Dendritic cell treated with granulocyte-macrophage colony-stimulating factor and Interleukin-4, amounts not matched to agents 40 ng/mL and 50 ng/mL, for 4 days (primary cell): ENCODE measurements at regions not wholly inside any gene's neighbourhood (a gene's known extent, or its start where the extent isn't known, plus 50 kb on each side); places are given as distances from the start of the nearest gene placed in this dataset.

Source experiments
- H3K27ac Mint-ChIP-seq: one replicate; pipeline ENCODE4 v1.8.0; 2022; ENCODE audit warnings: mild to moderate bottlenecking, mixed read lengths
- H3K27me3 Mint-ChIP-seq: one replicate; pipeline ENCODE4 v1.8.0; 2022; ENCODE audit warnings: mild to moderate bottlenecking, mixed read lengths
- H3K36me3 Mint-ChIP-seq: one replicate; pipeline ENCODE4 v1.8.0; 2022; ENCODE audit warnings: low read depth, mixed read lengths
- H3K4me1 Mint-ChIP-seq: one replicate; pipeline ENCODE4 v1.8.0; 2022; ENCODE audit warnings: low read depth, mixed read lengths
- H3K4me3 Mint-ChIP-seq: one replicate; pipeline ENCODE4 v1.8.0; 2022; ENCODE audit warnings: mild to moderate bottlenecking, moderate library complexity, mixed read lengths
- H3K9me3 Mint-ChIP-seq: one replicate; pipeline ENCODE4 v1.8.0; 2022; ENCODE audit warnings: mixed read lengths
- intact Hi-C: fragments of 100-400 bp; cut with micrococcal nuclease; formaldehyde crosslinking; loops from one replicate; pipeline ENCODE4 v1.15.0; 2022

GRCh38 chr2:128389388-128390086, 70.9 kb upstream of the HS6ST1 start:
- H3K9me3 Mint-ChIP-seq: no peaks in the 10 kb centered on the region
- H3K36me3 Mint-ChIP-seq: no peaks in the 10 kb centered on the region
- no peak overlapping the region for H3K27ac Mint-ChIP-seq
- H3K4me3 Mint-ChIP-seq: no peak overlapping the region
- H3K27me3 Mint-ChIP-seq: no peaks in the 10 kb centered on the region
- peaks cover 7% of the 10 kb centered on the region for H3K4me1 Mint-ChIP-seq
- intact Hi-C loops: no loop called here

GRCh38 chr2:128390256-128390990, 71.8 kb upstream of the HS6ST1 start:
- no peak overlapping the region for H3K27ac Mint-ChIP-seq
- intact Hi-C loops: no loop called here

DNA sequence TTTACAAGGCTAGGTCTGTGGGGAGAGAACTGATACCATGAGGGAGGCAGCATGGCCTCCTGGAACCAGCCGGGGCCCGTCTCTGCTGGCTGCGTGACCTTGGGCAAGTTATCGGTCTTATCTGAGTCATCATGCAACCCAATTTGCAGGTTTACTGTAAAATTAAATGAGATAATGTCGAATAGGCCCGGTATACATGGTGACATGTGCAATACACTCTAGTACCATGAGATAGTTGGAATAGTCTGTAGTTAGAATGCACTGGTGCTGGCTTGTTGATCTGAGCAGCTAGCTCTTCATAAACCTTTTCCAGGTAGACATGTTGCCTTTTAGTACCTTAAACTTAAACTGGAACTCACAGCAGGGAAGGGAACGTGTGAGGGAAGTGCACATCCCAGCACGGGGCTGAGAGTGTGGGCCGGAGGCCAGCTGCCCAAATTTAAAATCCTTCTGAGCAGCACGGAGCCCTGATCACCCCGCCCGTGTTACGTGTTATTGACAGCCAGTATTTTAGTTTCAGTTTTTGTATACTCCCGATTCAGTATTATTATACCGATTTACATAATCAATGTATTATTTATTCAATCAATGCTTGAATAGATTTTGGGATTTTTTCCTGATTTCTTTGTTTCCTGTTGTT, 72.4 kb upstream of the HS6ST1 start:
- Mint-ChIP-seq H3K27me3 (no peaks in the 10 kb centered on the region), H3K27ac (no peak overlapping the region), H3K36me3 (no peaks in the 10 kb centered on the region), H3K9me3 (no peaks in the 10 kb centered on the region), H3K4me3 (no peak overlapping the region), H3K4me1 (peaks cover 7% of the 10 kb centered on the region)
- intact Hi-C loops: no loop called here

More at GRCh38 chr2:128390256-128390990, 71.8 kb upstream of the HS6ST1 start:
- Mint-ChIP-seq H3K27me3 (no peaks in the 10 kb centered on the region), H3K36me3 (no peaks in the 10 kb centered on the region), H3K4me3 (no peak overlapping the region), H3K9me3 (no peaks in the 10 kb centered on the region), H3K4me1 (peaks cover 7% of the 10 kb centered on the region)

DNA sequence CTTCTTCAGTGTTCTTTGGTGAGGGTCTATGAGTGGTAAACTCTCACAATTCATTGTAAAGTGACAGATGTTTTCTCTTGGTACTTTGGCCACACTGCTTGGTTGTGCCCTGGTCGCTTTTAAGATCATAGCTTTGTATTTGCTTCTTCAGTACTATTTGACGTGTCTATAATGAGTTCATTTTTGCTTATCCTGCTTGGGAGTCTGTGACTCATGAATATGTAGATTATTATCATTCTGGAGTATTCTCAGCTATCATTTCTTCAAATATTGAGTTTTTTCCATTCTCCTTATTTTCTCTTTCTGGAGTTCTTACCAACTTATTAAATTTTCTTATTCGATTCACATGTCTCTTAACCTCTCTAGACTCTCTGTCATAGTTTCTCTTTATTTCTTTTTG, 73.0 kb upstream of the HS6ST1 start:
- intact Hi-C loops: no loop called here
- H3K27ac Mint-ChIP-seq: no peak overlapping the region
- H3K27me3 Mint-ChIP-seq: no peaks in the 10 kb centered on the region
- H3K4me1 Mint-ChIP-seq: peaks cover 7% of the 10 kb centered on the region
- H3K9me3 Mint-ChIP-seq: no peaks in the 10 kb centered on the region
- H3K4me3 Mint-ChIP-seq: no peak overlapping the region
- H3K36me3 Mint-ChIP-seq: no peaks in the 10 kb centered on the region

GRCh38 chr2:128392207-128392606, 73.5 kb upstream of the HS6ST1 start:
- no peaks in the 10 kb centered on the region for H3K27me3 Mint-ChIP-seq
- H3K27ac Mint-ChIP-seq: no peak overlapping the region
- no peaks in the 10 kb centered on the region for H3K36me3 Mint-ChIP-seq
- peaks cover 7% of the 10 kb centered on the region for H3K4me1 Mint-ChIP-seq
- intact Hi-C loops: no loop called here
- no peak overlapping the region for H3K4me3 Mint-ChIP-seq
- H3K9me3 Mint-ChIP-seq: no peaks in the 10 kb centered on the region

DNA sequence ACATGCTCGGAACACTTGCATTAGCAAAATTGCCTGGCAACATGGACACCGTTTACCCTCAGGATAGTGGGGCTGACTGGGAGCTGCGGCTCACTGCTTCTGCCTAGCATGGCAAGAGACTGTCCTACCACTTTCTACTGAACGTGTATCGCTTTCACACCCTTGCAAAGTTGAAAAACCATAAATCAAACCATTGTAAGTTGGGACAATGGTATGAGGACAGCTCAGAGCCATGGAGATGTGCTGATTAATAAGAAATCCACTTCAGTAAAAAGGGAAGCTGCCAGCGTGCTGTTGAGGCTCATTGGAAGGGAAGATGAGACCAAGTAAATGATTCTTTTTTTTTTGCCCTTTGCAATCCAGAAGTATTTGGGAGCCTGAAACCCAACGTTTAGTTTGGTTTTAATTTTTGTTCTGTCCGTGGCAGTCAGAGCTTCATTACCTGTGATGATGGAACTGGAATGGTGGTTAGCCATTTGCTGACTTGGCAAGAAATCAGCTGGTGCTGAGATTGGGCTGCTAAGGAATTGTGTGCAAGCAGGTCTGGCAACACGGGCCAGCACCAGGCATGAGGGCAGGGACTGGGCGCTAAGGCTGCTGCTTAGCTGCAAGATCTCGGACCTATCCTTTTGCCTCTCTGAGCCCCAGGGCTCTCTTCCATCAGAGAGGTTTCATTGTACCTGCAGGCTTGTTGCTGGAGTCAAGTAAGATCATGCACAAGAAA, 75.5 kb upstream of the HS6ST1 start:
- intact Hi-C loops: no loop called here
- H3K4me3 Mint-ChIP-seq: no peak overlapping the region
- no peak overlapping the region for H3K27ac Mint-ChIP-seq
- no peaks in the 10 kb centered on the region for H3K4me1 Mint-ChIP-seq
- H3K36me3 Mint-ChIP-seq: no peaks in the 10 kb centered on the region
- no peaks in the 10 kb centered on the region for H3K9me3 Mint-ChIP-seq
- peaks cover 3% of the 10 kb centered on the region for H3K27me3 Mint-ChIP-seq

- Mint-ChIP-seq H3K9me3 (no peaks in the 10 kb centered on the region), H3K27ac (no peak overlapping the region), H3K36me3 (no peaks in the 10 kb centered on the region), H3K27me3 (peaks cover 8% of the 10 kb centered on the region), H3K4me3 (no peak overlapping the region), H3K4me1 (peaks cover 7% of the 10 kb centered on the region)
- intact Hi-C loops: no loop called here
Measured at GRCh38 chr2:128395196-128395595, 76.5 kb upstream of the HS6ST1 start.

GRCh38 chr2:128395640-128396499, 77.2 kb upstream of the HS6ST1 start:
- Mint-ChIP-seq H3K27me3 (peaks cover 9% of the 10 kb centered on the region), H3K4me1 (peaks cover 7% of the 10 kb centered on the region), H3K4me3 (no peak overlapping the region), H3K36me3 (no peaks in the 10 kb centered on the region), H3K27ac (no peak overlapping the region), H3K9me3 (no peaks in the 10 kb centered on the region)
- intact Hi-C loops: no loop called here

DNA sequence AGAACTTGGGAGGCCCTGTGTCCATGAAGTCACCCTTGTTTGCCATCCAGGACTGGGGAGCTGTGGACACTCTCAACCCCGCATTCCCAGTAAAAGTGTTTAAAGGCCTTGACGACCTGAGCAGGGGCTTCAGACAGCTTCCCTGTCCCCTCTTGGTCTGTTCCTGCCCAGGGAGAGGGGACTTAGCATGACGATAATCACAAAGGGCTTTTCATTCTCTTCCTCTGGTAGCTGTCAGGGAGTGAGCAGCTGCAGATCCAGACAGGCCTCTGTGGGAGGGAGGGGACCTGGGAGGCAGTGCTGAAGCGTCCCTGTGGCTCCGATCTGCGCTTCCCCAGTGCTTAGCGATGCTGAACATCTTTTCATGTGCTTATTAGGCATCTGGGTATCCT, 77.8 kb upstream of the HS6ST1 start:
- H3K4me1 Mint-ChIP-seq: peaks cover 7% of the 10 kb centered on the region
- H3K4me3 Mint-ChIP-seq: no peak overlapping the region
- no peaks in the 10 kb centered on the region for H3K9me3 Mint-ChIP-seq
- peaks cover 11% of the 10 kb centered on the region for H3K27me3 Mint-ChIP-seq
- no peaks in the 10 kb centered on the region for H3K36me3 Mint-ChIP-seq
- no peak overlapping the region for H3K27ac Mint-ChIP-seq
- intact Hi-C loops: no loop called here

GRCh38 chr2:128396946-128397345, 78.3 kb upstream of the HS6ST1 start:
- H3K36me3 Mint-ChIP-seq: no peaks in the 10 kb centered on the region
- no peak overlapping the region for H3K27ac Mint-ChIP-seq
- intact Hi-C loops: no loop called here
- peaks cover 7% of the 10 kb centered on the region for H3K4me1 Mint-ChIP-seq
- no peak overlapping the region for H3K4me3 Mint-ChIP-seq
- H3K9me3 Mint-ChIP-seq: no peaks in the 10 kb centered on the region
- H3K27me3 Mint-ChIP-seq: peaks cover 11% of the 10 kb centered on the region

DNA sequence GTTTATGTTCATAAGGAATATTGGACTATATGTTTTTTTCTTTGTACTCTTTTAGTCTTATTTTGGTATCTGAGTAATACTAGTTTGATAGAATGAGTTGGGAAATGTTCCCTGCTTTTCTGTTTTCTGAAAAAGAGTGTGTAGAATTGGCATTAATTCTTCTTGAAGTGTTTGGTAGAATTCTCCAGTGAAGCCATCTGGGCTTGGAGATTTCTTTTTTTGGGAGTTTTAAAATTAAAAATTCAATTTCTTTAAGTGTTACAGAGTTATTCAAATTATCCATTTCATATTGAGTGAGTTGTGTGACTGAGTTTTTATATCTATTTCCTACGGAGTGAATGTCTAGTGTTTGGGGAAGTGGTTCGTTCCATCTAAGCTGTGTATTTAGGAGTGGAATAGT, 80.6 kb upstream of the HS6ST1 start:
- Mint-ChIP-seq H3K9me3 (no peaks in the 10 kb centered on the region), H3K4me3 (no peak overlapping the region), H3K27ac (no peak overlapping the region), H3K27me3 (peaks cover 12% of the 10 kb centered on the region), H3K4me1 (peaks cover 7% of the 10 kb centered on the region), H3K36me3 (no peaks in the 10 kb centered on the region)
- intact Hi-C loops: no loop called here

DNA sequence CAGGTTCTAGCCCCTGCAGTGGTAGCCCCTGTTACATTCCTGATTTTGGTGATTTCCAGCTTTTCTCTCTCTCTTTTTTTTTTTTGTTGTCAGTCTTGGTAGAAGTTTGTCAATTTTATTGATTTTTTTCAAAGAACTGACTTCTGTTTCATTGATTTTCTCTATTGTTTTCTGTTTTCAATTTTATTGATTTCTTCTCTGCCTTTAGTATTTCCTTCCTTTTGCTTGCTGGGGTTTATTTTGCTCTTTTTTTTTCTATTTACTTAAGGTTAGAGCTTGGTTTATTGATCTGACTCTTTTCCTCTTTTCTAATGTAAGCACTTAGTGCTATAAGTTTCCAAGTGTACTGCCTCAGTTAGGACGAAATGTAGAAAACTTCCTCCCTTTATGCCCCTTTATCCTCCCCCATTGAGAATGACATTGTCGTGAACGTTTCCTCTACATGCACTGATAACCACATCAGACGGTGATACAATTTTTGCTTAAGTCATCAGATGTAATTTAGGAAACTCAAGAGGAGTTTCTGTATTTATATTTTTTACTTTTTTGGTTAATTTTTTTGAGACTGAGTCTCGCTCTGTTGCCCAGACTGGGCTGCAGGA, 81.1 kb upstream of the HS6ST1 start:
- H3K27ac Mint-ChIP-seq: no peak overlapping the region
- H3K9me3 Mint-ChIP-seq: no peaks in the 10 kb centered on the region
- peaks cover 7% of the 10 kb centered on the region for H3K4me1 Mint-ChIP-seq
- intact Hi-C loops: no loop called here
- H3K36me3 Mint-ChIP-seq: no peaks in the 10 kb centered on the region
- peaks cover 12% of the 10 kb centered on the region for H3K27me3 Mint-ChIP-seq
- no peak overlapping the region for H3K4me3 Mint-ChIP-seq

GRCh38 chr2:128401680-128402079, 83.0 kb upstream of the HS6ST1 start:
- intact Hi-C loops: no loop called here
- Mint-ChIP-seq H3K4me3 (no peak overlapping the region), H3K27ac (no peak overlapping the region), H3K27me3 (peaks cover 16% of the 10 kb centered on the region), H3K4me1 (peaks cover 13% of the 10 kb centered on the region), H3K36me3 (no peaks in the 10 kb centered on the region), H3K9me3 (no peaks in the 10 kb centered on the region)
